Esophagus squamous epithelium (tissue), 5 donors: ENCODE measurements at regions not wholly inside any gene's neighbourhood (a gene's known extent, or its start where the extent isn't known, plus 50 kb on each side); places are given as distances from the start of the nearest gene placed in this dataset.

Source experiments
- DNase-seq: peaks from one replicate; lab custom pipeline; 2025; lab: John Stamatoyannopoulos, UW
- H3K27ac ChIP-seq, 4 donors: fragments of 200-600 bp; sonication (generic); one replicate each; pipeline ENCODE4 v1.5.1; 2016 to 2019; ENCODE audit warnings: mild to moderate bottlenecking in 1 of 4
- H3K27me3 ChIP-seq, 4 donors: fragments of 200-600 bp; sonication (generic); 1 replicate in 3 of 4; 2 replicates in 1 of 4; pipeline versions ENCODE4 v1.5.1 to v1.6.0; 2017 to 2021; ENCODE audit warnings: antibody characterized with exemption in 1 of 4
- H3K36me3 ChIP-seq, 3 donors: fragments of 200-600 bp; sonication (generic); one replicate each; pipeline ENCODE4 v1.5.1; 2016 to 2019
- H3K4me1 ChIP-seq, 3 donors: fragments of 200-600 bp; sonication (generic); one replicate each; pipeline ENCODE4 v1.5.1; 2017 to 2019
- H3K4me3 ChIP-seq, 4 donors: fragments of 200-600 bp; sonication (generic); 1 replicate in 3 of 4; 2 replicates in 1 of 4; pipeline ENCODE4 v1.5.1; 2016 to 2019; ENCODE audit warnings: mild to moderate bottlenecking in 2 of 4, moderate library complexity in 1 of 4
- H3K9me3 ChIP-seq, 3 donors: fragments of 200-600 bp; sonication (generic); one replicate each; pipeline ENCODE4 v1.5.1; 2016 to 2019
- POLR2A ChIP-seq, 4 donors: fragments of 450-650 bp; IDR thresholded peaks; one replicate each; pipeline ENCODE4 v1.6.1; 2017; ENCODE audit warnings: antibody characterized with exemption in 4 of 4, mild to moderate bottlenecking in 4 of 4, moderate library complexity in 3 of 4
- WGBS, 2 donors: methylation state at CpG; one replicate each; pipeline ENCODE4 v1.1.5; 2018; 5-methylcytosine and 5-hydroxymethylcytosine counted together
- intact Hi-C: fragments of 100-400 bp; cut with DNase I; formaldehyde crosslinking; loops from one replicate; pipeline ENCODE4 v1.15.0; 2022
- TF ChIP-seq, protein P1 (sequence below), 6 experiments: fragments of 450-650 bp in 4 of 6; fragments of 200-600 bp in 2 of 6; sonication (generic) in 2 of 6; IDR thresholded peaks; one replicate each; pipeline ENCODE4 v1.5.1; 2016 to 2019; ENCODE audit warnings: antibody characterized with exemption in 6 of 6, mild to moderate bottlenecking in 4 of 6, moderate library complexity in 4 of 6
- donor health status: DM: yes; HTN: yes; CAD: no.

DNA sequence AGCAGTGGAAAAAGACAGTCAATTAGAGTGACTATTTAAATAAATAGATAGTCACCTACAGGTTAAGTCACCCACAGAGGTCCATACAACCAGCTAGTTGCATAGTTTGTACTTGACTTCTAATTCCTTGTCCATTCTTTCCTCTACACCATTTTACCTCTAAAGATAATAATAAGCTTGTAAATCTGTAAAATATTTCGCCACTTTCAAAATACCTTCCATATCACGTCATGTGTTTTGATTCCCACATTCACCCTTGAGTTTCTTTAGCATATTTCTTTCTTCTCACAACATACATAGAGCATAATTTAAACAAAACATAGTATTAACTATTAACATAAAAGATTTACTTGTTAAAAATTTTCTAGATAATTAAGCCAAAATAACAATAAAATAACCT is 689.6 kb downstream of the MECOM start:
- no peak for DNase-seq
- H3K27me3 ChIP-seq, result no peaks in the 10 kb centered on the region
- no peak overlapping the region for H3K4me3 ChIP-seq
- intact Hi-C loops, result no loop called here
- H3K27ac ChIP-seq, result no peak overlapping the region
- H3K4me1 ChIP-seq, result peaks cover 0 to 8% (median 0%) of the 10 kb centered on the region in 3 donors
- no peak for TF ChIP-seq POLR2A (IDR thresholded peaks at IDR 0.05)
- TF ChIP-seq, protein P1, sequence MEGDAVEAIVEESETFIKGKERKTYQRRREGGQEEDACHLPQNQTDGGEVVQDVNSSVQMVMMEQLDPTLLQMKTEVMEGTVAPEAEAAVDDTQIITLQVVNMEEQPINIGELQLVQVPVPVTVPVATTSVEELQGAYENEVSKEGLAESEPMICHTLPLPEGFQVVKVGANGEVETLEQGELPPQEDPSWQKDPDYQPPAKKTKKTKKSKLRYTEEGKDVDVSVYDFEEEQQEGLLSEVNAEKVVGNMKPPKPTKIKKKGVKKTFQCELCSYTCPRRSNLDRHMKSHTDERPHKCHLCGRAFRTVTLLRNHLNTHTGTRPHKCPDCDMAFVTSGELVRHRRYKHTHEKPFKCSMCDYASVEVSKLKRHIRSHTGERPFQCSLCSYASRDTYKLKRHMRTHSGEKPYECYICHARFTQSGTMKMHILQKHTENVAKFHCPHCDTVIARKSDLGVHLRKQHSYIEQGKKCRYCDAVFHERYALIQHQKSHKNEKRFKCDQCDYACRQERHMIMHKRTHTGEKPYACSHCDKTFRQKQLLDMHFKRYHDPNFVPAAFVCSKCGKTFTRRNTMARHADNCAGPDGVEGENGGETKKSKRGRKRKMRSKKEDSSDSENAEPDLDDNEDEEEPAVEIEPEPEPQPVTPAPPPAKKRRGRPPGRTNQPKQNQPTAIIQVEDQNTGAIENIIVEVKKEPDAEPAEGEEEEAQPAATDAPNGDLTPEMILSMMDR (IDR thresholded peaks at IDR 0.05), result no peak
- 76 to 89% methylated on average over 2 of the region's 2 CpGs for WGBS, 2 donors
- no peaks in the 10 kb centered on the region for H3K9me3 ChIP-seq
- H3K36me3 ChIP-seq, result no peaks in the 10 kb centered on the region

DNA sequence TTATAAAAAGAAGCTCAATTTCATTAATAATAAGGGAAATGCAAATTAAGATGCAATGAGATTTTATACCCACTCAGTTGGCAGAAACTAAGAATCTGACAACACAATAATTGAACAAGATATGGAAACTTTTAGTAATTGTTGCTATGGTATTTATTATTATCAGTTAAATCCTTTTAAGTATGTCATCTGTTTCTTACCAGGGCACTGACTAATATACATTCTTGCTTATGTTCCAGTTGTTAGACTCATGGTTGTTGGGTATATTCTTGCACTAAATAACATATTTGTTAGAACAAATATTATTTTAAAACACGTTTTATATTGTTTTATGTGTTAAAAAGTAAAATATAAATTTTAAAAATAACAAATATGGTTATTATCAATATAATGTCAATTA is 690.3 kb downstream of the MECOM start:
- intact Hi-C loops, result no loop called here
- peaks cover 0 to 8% (median 0%) of the 10 kb centered on the region in 3 donors for H3K4me1 ChIP-seq
- TF ChIP-seq, protein P1 (IDR thresholded peaks at IDR 0.05), result no peak
- no peak for TF ChIP-seq POLR2A (IDR thresholded peaks at IDR 0.05)
- no peaks in the 10 kb centered on the region for H3K36me3 ChIP-seq
- H3K9me3 ChIP-seq, result no peaks in the 10 kb centered on the region
- no peak overlapping the region for H3K27ac ChIP-seq
- 71 to 77% methylated on average over 1 of the region's 1 CpG for WGBS, 2 donors
- no peaks in the 10 kb centered on the region for H3K27me3 ChIP-seq
- no peak overlapping the region for H3K4me3 ChIP-seq
- no peak for DNase-seq

DNA sequence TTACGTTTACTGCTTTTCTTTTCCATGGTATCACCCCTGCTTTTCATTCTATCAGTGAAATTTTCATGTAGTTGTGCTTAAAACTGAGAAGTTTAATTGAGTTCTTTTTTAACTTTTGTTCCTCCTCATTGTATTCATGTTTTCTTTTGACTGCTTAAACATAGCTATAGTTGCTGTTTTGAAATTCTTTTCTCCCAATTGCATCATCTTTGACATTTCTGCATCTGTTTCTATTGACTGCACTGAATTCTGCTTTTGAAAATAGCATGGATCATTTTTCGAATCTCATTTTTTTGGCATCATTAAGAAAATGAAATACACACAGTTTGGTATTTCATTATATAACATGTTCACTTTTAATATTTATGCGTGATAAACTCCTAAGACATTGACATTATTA is 694.9 kb downstream of the MECOM start:
- no peak overlapping the region for H3K27ac ChIP-seq
- DNase-seq, result no peak
- no peaks in the 10 kb centered on the region for H3K4me1 ChIP-seq
- H3K4me3 ChIP-seq, result no peak overlapping the region
- H3K36me3 ChIP-seq, result no peaks in the 10 kb centered on the region
- no peak for TF ChIP-seq POLR2A (IDR thresholded peaks at IDR 0.05)
- TF ChIP-seq, protein P1 (IDR thresholded peaks at IDR 0.05), result no peak
- H3K9me3 ChIP-seq, result no peaks in the 10 kb centered on the region
- H3K27me3 ChIP-seq, result no peaks in the 10 kb centered on the region
- intact Hi-C loops, result no loop called here
- 82 to 90% methylated on average over 3 of the region's 3 CpGs for WGBS, 2 donors

DNA sequence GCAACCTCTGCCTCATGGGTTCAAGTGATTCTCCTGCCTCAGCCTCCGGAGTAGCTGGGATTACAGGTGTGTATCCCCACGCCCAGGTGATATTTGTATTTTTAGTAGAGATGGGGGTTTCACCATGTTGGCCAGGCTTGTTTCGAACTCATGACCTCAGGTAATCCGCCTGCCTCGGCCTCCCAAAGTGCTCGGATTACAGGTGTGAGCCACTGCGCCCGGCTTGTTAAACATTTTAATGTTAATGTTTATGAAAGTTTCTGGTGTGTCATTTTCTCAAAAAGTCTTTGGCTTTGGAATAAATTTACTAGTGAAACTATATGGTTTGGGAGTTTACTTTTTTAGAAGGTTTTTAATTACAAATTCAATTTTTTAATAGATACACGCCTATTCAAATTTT is 698.8 kb downstream of the MECOM start:
- intact Hi-C loops, result no loop called here
- DNase-seq, result no peak
- H3K4me1 ChIP-seq, result no peaks in the 10 kb centered on the region
- TF ChIP-seq, protein P1 (IDR thresholded peaks at IDR 0.05), result no peak
- TF ChIP-seq POLR2A (IDR thresholded peaks at IDR 0.05), result no peak
- 92% methylated on average over 9 of the region's 9 CpGs for WGBS, 2 donors
- H3K4me3 ChIP-seq, result no peak overlapping the region
- no peaks in the 10 kb centered on the region for H3K36me3 ChIP-seq
- no peak overlapping the region for H3K27ac ChIP-seq
- H3K9me3 ChIP-seq, result no peaks in the 10 kb centered on the region
- no peaks in the 10 kb centered on the region for H3K27me3 ChIP-seq

DNA sequence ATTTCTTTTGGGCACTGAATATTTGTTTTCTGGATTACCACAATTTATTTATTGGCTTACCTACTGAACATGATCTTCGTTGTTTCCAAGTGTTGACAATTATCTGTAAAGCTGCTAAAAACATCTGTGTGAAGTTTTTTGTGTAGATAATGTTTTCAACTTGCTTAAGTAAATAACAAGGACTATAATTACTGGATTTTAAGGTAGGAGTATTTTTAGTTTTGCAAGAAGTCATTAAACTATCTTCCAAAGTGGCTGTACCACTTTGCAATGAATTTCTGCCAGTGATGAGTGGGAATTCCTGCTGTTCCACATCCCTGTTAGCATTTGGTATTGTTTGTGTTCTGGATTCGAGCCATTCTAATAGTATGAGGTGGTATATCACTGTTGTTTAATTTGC is 702.2 kb downstream of the MECOM start:
- H3K36me3 ChIP-seq, result no peaks in the 10 kb centered on the region
- H3K4me1 ChIP-seq, result no peaks in the 10 kb centered on the region
- intact Hi-C loops, result no loop called here
- 66 to 78% methylated on average over 2 of the region's 2 CpGs for WGBS, 2 donors
- no peaks in the 10 kb centered on the region for H3K27me3 ChIP-seq
- H3K9me3 ChIP-seq, result no peaks in the 10 kb centered on the region
- H3K27ac ChIP-seq, result no peak overlapping the region
- no peak overlapping the region for H3K4me3 ChIP-seq
- TF ChIP-seq POLR2A (IDR thresholded peaks at IDR 0.05), result no peak
- TF ChIP-seq, protein P1 (IDR thresholded peaks at IDR 0.05), result no peak
- no peak for DNase-seq
